Astrocyte (in vitro differentiated cells and primary cell): ENCODE measurements at regions not wholly inside any gene's neighbourhood (a gene's known extent, or its start where the extent isn't known, plus 50 kb on each side); places are given as distances from the start of the nearest gene placed in this dataset.

Experiments used
- DNase-seq: peaks from one replicate; pipeline ENCODE4 v3.0.0-alpha.2; 2010; ENCODE audit warnings: low read depth
- FAIRE-seq: peaks from 2 replicates; lab custom pipeline; 2011; peaks lifted over from hg19 to GRCh38; lab: Jason Lieb, UNC
- H2AFZ ChIP-seq: 2 replicates; pipeline ENCODE4 v1.6.0; 2012; ENCODE audit warnings: low read depth, low read length, inconsistent platforms
- H3K27ac ChIP-seq: 2 replicates; pipeline ENCODE4 v1.5.1; 2011; ENCODE audit warnings: low read depth, low read length, inconsistent platforms
- H3K27me3 ChIP-seq: 2 replicates; pipeline ENCODE4 v1.6.0; 2011; ENCODE audit warnings: low read length, inconsistent platforms; ENCODE audit not compliant: insufficient read depth
- H3K36me3 ChIP-seq: 2 replicates; pipeline ENCODE4 v1.5.1; 2011; ENCODE audit warnings: low read length, inconsistent platforms; ENCODE audit not compliant: insufficient read depth
- H3K4me1 ChIP-seq: 2 replicates; pipeline ENCODE4 v1.5.1; 2011; ENCODE audit warnings: low read length, inconsistent platforms; ENCODE audit not compliant: insufficient read depth
- H3K4me2 ChIP-seq: 2 replicates; pipeline ENCODE4 v1.6.0; 2012; ENCODE audit warnings: low read length, inconsistent platforms
- H3K4me3 ChIP-seq: 2 replicates; pipeline ENCODE4 v1.5.1; 2011; ENCODE audit warnings: low read depth, mild to moderate bottlenecking, low read length, inconsistent platforms; ENCODE audit not compliant: insufficient read depth
- H3K79me2 ChIP-seq: 2 replicates; pipeline ENCODE4 v1.6.0; 2012; ENCODE audit warnings: mild to moderate bottlenecking, low read length, inconsistent platforms; ENCODE audit not compliant: insufficient read depth
- H3K9ac ChIP-seq: 2 replicates; pipeline ENCODE4 v1.6.0; 2012; ENCODE audit warnings: mild to moderate bottlenecking, low read length, inconsistent platforms
- H3K9me3 ChIP-seq: 2 replicates; pipeline ENCODE4 v1.5.1; 2012; ENCODE audit warnings: low read depth, mild to moderate bottlenecking, low read length, inconsistent platforms; ENCODE audit not compliant: insufficient read depth
- H4K20me1 ChIP-seq: 2 replicates; pipeline ENCODE4 v1.6.0; 2012; ENCODE audit warnings: low read length, inconsistent platforms; ENCODE audit not compliant: insufficient read depth
- H3K27ac Mint-ChIP-seq: one replicate; pipeline ENCODE4 v1.8.0; 2021; ENCODE audit warnings: mild to moderate bottlenecking, mixed read lengths; ENCODE audit not compliant: unreplicated experiment
- H3K27me3 Mint-ChIP-seq: one replicate; pipeline ENCODE4 v1.8.0; 2021; ENCODE audit warnings: low read depth, mixed read lengths; ENCODE audit not compliant: unreplicated experiment
- H3K36me3 Mint-ChIP-seq: one replicate; pipeline ENCODE4 v1.8.0; 2021; ENCODE audit warnings: low read depth, mixed read lengths; ENCODE audit not compliant: unreplicated experiment
- H3K4me1 Mint-ChIP-seq: one replicate; pipeline ENCODE4 v1.8.0; 2021; ENCODE audit warnings: low read depth, mixed read lengths; ENCODE audit not compliant: unreplicated experiment
- H3K4me3 Mint-ChIP-seq: one replicate; pipeline ENCODE4 v1.8.0; 2021; ENCODE audit warnings: mild to moderate bottlenecking, moderate library complexity, mixed read lengths; ENCODE audit not compliant: unreplicated experiment
- H3K9me3 Mint-ChIP-seq: one replicate; pipeline ENCODE4 v1.8.0; 2021; ENCODE audit warnings: mild to moderate bottlenecking, mixed read lengths; ENCODE audit not compliant: unreplicated experiment
- EZH2 ChIP-seq: IDR thresholded peaks from 2 replicates; pipeline ENCODE4 v1.6.1; 2012; ENCODE audit warnings: mild to moderate bottlenecking, low read length, inconsistent platforms; ENCODE audit not compliant: insufficient read depth
- TF ChIP-seq, protein P1 (sequence below): IDR thresholded peaks from 2 replicates; pipeline ENCODE4 v1.5.1; 2011; ENCODE audit warnings: low read depth, mild to moderate bottlenecking, inconsistent platforms, low read length, moderate library complexity; ENCODE audit not compliant: insufficient read depth

DNA sequence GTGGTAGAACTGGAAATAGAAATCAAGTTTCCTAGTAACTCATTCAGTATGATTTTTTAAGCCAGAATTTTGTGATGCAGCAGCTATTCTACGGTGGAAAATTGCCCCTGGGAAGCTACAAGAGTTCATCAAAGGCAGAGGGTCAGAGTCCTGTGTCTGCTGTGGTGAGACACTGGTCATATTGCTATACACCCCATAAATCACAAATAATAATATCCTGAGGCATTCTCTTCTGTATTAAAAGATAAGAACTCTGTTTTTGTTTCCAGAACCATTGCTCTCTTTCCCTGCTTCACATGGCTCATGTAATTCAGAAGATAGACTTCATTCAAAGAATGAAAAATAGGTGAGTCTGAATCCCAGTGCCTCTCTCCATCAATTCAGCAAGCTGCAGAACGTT, 188.8 kb upstream of the NOCT start:
- no peak overlapping the region for H2AFZ ChIP-seq
- no peak overlapping the region for H3K27ac ChIP-seq

DNA sequence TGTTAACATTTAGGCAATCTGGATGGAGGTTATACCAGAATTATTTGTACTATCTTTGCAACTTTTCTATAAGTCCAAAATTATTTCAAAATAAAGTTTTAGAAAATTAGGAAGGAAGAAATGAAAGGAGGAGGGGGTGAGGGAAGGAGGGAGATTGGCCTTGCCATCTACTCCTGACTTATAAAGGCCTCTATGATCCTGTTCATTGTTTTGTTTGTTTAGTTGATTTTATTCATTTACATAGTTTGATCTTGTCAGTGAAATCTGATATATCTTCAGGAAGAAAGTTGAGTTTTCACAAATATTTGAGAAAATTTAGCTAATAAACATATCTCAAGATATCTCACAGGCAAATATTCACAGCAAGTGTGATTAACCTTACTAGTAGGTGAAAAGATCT, 189.3 kb upstream of the NOCT start:
- Histone ChIP-seq H3K4me2 (no peak overlapping the region), H3K9ac (no peak overlapping the region), H3K27ac (no peak overlapping the region), H3K36me3 (no peaks in the 10 kb centered on the region), H3K4me3 (no peak overlapping the region), H2AFZ (no peak overlapping the region), H4K20me1 (no peaks in the 10 kb centered on the region), H3K27me3 (no peaks in the 10 kb centered on the region), H3K9me3 (no peaks in the 10 kb centered on the region), H3K4me1 (no peaks in the 10 kb centered on the region), H3K79me2 (no peaks in the 10 kb centered on the region)
- Mint-ChIP-seq H3K27ac (no peak overlapping the region), H3K27me3 (peaks cover 8% of the 10 kb centered on the region), H3K36me3 (no peaks in the 10 kb centered on the region), H3K4me3 (no peak overlapping the region), H3K9me3 (no peaks in the 10 kb centered on the region), H3K4me1 (no peaks in the 10 kb centered on the region)
- DNase-seq: no peak
- TF ChIP-seq, protein P1, sequence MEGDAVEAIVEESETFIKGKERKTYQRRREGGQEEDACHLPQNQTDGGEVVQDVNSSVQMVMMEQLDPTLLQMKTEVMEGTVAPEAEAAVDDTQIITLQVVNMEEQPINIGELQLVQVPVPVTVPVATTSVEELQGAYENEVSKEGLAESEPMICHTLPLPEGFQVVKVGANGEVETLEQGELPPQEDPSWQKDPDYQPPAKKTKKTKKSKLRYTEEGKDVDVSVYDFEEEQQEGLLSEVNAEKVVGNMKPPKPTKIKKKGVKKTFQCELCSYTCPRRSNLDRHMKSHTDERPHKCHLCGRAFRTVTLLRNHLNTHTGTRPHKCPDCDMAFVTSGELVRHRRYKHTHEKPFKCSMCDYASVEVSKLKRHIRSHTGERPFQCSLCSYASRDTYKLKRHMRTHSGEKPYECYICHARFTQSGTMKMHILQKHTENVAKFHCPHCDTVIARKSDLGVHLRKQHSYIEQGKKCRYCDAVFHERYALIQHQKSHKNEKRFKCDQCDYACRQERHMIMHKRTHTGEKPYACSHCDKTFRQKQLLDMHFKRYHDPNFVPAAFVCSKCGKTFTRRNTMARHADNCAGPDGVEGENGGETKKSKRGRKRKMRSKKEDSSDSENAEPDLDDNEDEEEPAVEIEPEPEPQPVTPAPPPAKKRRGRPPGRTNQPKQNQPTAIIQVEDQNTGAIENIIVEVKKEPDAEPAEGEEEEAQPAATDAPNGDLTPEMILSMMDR: no peak
- TF ChIP-seq EZH2: no peak
- no peak for FAIRE-seq

More for the DNA sequence above, 188.8 kb upstream of the NOCT start:
- Histone ChIP-seq H3K4me1 (no peaks in the 10 kb centered on the region), H3K79me2 (no peaks in the 10 kb centered on the region), H3K4me3 (no peak overlapping the region), H3K27me3 (no peaks in the 10 kb centered on the region), H3K36me3 (no peaks in the 10 kb centered on the region), H3K4me2 (no peak overlapping the region), H3K9me3 (no peaks in the 10 kb centered on the region), H3K9ac (no peak overlapping the region), H4K20me1 (no peaks in the 10 kb centered on the region)
- DNase-seq: no peak
- Mint-ChIP-seq H3K4me3 (no peak overlapping the region), H3K4me1 (no peaks in the 10 kb centered on the region), H3K27me3 (peaks cover 8% of the 10 kb centered on the region), H3K36me3 (no peaks in the 10 kb centered on the region), H3K27ac (no peak overlapping the region), H3K9me3 (no peaks in the 10 kb centered on the region)
- TF ChIP-seq, protein P1: no peak
- no peak for TF ChIP-seq EZH2
- FAIRE-seq: no peak

DNA sequence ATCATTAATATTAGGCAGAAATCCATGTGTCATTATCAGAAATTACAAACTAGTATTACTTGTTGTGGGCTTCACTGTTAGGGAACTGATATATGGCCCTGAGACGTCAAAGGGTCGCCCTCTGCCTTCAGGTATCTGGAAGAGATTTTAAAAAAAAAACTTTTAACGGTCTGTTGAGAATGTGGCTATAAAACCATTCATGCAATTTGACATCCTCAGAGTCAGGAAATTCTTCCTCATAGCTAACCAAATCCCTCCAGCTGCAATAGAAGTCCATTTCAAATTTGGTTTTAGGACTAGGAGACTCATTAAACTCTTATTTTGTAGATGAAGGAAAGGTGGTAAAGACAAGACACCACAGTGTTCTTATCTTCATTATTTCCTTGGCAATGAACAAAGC, 194.2 kb upstream of the NOCT start:
- Histone ChIP-seq H3K9ac (no peak overlapping the region), H2AFZ (no peak overlapping the region), H3K4me3 (no peak overlapping the region), H3K79me2 (no peaks in the 10 kb centered on the region), H3K4me2 (no peak overlapping the region), H3K4me1 (no peaks in the 10 kb centered on the region), H3K27me3 (no peaks in the 10 kb centered on the region), H3K36me3 (no peaks in the 10 kb centered on the region), H4K20me1 (no peaks in the 10 kb centered on the region), H3K27ac (no peak overlapping the region), H3K9me3 (no peaks in the 10 kb centered on the region)
- Mint-ChIP-seq H3K4me3 (no peak overlapping the region), H3K27me3 (peaks cover 4% of the 10 kb centered on the region), H3K36me3 (no peaks in the 10 kb centered on the region), H3K4me1 (no peaks in the 10 kb centered on the region), H3K9me3 (peaks cover 5% of the 10 kb centered on the region), H3K27ac (no peak overlapping the region)
- no peak for TF ChIP-seq EZH2
- TF ChIP-seq, protein P1: no peak
- DNase-seq (no peak), FAIRE-seq (no peak)
